ENCODE measurements at regions not wholly inside any gene's neighbourhood (a gene's known extent, or its start where the extent isn't known, plus 50 kb on each side); places are given as distances from the start of the nearest gene placed in this dataset.
"Not testable (repeated sequence)": the region's sequence is repeated elsewhere in the genome, so short reads cannot be mapped to it uniquely, and the experiment has no call there.

- FAIRE-seq (no peak), DNase-seq (ENCODE audit: extremely low spot score, insufficient read length, low read depth) (no peak)
Measured at GRCh38 chr1:174105086-174105485, 54.2 kb upstream of the RABGAP1L start.

DNA sequence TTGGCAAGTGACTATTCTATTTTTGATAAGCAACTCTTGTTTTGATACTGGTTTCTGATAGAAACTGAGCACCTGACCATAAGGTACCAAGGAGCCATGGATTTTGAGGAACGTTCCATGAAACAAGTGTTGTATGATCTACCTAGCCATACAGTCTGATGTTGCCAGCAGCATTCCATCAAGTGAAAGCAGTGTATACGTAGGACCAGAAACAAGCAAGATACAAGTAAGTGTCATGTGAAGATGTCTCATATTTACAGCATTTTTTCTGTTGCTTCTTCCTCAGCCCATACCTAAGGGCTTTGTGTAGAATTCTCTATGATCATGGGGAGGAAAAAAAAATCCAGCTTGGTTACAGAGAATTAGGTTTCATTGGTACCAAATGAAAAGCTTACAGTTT lies 55.6 kb upstream of the RABGAP1L start:
- FAIRE-seq (no peak), DNase-seq (ENCODE audit: extremely low spot score, insufficient read length, low read depth) (no peak)

DNA sequence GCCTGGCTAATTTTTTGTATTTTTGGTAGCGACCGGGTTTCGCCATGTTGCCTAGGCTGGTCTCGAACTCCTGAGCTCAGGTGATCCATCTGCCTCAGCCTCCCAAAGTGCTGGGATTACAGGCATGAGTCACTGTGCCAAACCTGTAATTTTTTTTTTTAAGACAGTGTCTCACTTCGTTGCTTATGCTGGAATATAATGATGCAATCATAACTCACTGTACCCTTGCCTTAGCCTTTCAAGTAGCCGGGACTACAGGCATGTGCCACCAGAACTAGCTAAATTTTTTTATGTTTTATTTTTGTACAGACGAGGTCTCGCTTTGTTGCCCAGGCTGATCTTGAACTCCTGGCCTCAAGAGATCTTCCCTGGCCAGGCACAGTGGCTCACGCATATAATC lies 57.3 kb upstream of the RABGAP1L start:
- FAIRE-seq, result not testable (repeated sequence)

GRCh38 chr1:174097426-174097825 lies 61.9 kb upstream of the RABGAP1L start:
- DNase-seq (ENCODE audit: extremely low spot score, insufficient read length, low read depth), result no peak
- FAIRE-seq, result no peak

More for the DNA sequence above, 57.3 kb upstream of the RABGAP1L start:
- DNase-seq (ENCODE audit: extremely low spot score, insufficient read length, low read depth), result not testable (repeated sequence)

- not testable (repeated sequence) for FAIRE-seq
- DNase-seq (ENCODE audit: extremely low spot score, insufficient read length, low read depth), result peak; percentile 8
Measured at GRCh38 chr1:174093789-174094188, 65.5 kb upstream of the RABGAP1L start.

GRCh38 chr1:174090471-174090870 lies 68.3 kb upstream of the RC3H1 start:
- no peak for FAIRE-seq

GRCh38 chr1:174080819-174081218 lies 58.7 kb upstream of the RC3H1 start:
- DNase-seq (ENCODE audit: extremely low spot score, insufficient read length, low read depth) (no peak), FAIRE-seq (no peak)

More at GRCh38 chr1:174090471-174090870, 68.3 kb upstream of the RC3H1 start:
- DNase-seq (ENCODE audit: extremely low spot score, insufficient read length, low read depth), result no peak

DNA sequence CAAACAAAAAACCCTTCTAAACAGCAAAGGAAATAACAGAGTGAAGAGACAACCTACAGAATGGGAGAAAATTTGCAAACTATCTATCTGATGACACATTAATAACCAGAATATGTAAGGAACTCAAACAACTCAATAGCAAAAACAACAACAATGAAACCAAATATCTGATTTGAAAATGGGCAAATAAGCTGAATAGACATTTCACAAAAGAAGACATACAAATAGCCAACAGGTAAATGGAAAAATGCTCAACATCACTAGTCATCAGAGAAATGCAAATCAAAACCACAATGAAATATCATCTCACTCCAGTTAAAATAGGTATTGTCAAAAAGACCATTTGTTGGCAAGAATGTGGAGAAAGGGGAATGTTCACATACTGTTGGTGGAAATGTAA lies 57.6 kb upstream of the RC3H1 start:
- DNase-seq (ENCODE audit: extremely low spot score, insufficient read length, low read depth), result no peak
- FAIRE-seq, result no peak

- not testable (repeated sequence) for FAIRE-seq
Measured at GRCh38 chr1:174078916-174079315, 56.8 kb upstream of the RC3H1 start.

GRCh38 chr1:174077749-174078490 lies 55.8 kb upstream of the RC3H1 start:
- DNase-seq (ENCODE audit: extremely low spot score, insufficient read length, low read depth) (no peak), FAIRE-seq (no peak)

More at GRCh38 chr1:174078916-174079315, 56.8 kb upstream of the RC3H1 start:
- DNase-seq (ENCODE audit: extremely low spot score, insufficient read length, low read depth), result not testable (repeated sequence)

- no peak for DNase-seq (ENCODE audit: extremely low spot score, insufficient read length, low read depth)
Measured at GRCh38 chr1:174075245-174075692, 53.1 kb upstream of the RC3H1 start.

GRCh38 chr1:174074757-174075156 lies 52.6 kb upstream of the RC3H1 start:
- FAIRE-seq, result no peak
- no peak for DNase-seq (ENCODE audit: extremely low spot score, insufficient read length, low read depth)

More at GRCh38 chr1:174075245-174075692, 53.1 kb upstream of the RC3H1 start:
- no peak for FAIRE-seq

DNA sequence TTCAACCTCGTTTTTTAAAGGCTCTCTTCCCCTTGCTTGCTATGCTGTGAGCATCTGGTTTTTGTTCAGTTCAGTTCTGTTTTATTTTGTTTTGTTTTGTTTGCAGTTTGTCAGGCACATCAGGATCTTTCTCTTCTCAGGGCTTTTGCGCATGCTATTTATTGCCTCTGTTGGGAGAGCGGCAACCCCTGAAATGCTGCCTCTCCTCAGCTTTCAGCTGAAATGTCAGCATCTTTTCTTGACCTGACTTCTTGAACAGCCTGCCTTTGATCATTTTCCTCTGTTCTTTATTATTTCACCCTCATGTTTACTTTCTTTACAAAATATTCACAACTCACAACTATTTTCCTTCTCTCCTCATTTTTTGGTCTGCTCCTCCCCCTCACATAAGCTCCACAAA lies 50.4 kb upstream of the RC3H1 start:
- FAIRE-seq (no peak), DNase-seq (ENCODE audit: extremely low spot score, insufficient read length, low read depth) (no peak)

All from GM18507 (cell line).